ENCODE measurements at regions not wholly inside any gene's neighbourhood (a gene's known extent, or its start where the extent isn't known, plus 50 kb on each side); places are given as distances from the start of the nearest gene placed in this dataset.

- DNase-seq (ENCODE audit: low spot score) = no peak
These were observed 99.6 kb upstream of the SLC44A1 start for GRCh38 chr9:105144841-105145240.

DNA sequence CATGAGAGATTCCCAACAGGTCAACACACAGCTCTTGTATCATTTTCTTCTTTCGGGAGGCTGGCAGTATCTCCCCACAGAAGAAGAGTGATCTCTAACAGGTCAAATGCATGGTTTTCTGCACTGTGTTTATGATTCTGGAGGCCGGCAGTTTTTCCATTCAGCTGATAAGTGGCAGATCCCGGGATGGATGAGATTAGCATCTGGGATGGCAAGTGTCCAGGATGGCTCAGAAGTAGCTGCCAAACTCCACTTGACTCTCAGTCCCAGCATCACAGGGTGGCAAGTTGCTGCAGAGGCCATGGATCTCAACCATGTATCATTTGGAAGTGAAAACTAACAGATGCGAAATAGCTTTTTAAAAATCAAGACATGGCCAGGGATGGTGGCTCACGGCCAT, 97.8 kb upstream of the SLC44A1 start:
- no peak for DNase-seq (ENCODE audit: low spot score)

GRCh38 chr9:105147110-105147871, 97.2 kb upstream of the SLC44A1 start:
- no peak for DNase-seq (ENCODE audit: low spot score)

DNA sequence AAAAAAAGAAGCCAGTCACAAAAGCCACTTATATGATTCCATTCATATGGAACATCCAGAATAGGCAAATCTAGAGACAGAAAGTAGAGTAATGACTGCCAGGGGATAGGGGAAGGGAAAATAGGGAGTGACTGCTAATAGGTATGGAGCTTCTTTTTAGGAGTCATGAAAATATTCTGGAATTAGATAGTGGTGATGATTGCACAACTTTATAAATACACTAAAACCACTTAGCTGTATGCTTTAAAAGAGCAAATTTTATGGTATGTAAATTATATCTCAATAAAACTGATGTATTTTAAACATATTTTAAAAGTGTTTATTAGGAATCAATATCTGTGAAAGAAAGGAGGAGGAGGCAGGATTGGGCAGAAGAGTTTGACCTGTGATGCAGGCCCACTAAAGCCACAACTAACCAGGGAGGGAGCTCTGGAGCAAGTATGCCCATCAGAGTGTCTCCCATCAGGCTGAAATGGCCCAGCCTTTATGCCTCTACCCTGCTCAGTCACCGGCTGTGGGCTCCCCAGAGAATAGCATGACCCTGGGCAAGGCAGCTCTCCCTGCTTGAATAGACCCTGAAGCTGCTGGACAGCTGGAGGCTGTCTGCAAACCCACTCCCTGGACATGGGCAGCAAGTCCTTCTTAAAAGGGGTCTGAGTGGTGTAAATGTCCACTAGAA, 96.0 kb upstream of the SLC44A1 start:
- DNase-seq (ENCODE audit: low spot score) = no peak

- DNase-seq (ENCODE audit: low spot score) = no peak
These were observed 93.3 kb upstream of the SLC44A1 start for GRCh38 chr9:105150991-105151685.

- DNase-seq (ENCODE audit: low spot score) = no peak
These were observed 92.8 kb upstream of the SLC44A1 start for GRCh38 chr9:105151686-105151995.

DNA sequence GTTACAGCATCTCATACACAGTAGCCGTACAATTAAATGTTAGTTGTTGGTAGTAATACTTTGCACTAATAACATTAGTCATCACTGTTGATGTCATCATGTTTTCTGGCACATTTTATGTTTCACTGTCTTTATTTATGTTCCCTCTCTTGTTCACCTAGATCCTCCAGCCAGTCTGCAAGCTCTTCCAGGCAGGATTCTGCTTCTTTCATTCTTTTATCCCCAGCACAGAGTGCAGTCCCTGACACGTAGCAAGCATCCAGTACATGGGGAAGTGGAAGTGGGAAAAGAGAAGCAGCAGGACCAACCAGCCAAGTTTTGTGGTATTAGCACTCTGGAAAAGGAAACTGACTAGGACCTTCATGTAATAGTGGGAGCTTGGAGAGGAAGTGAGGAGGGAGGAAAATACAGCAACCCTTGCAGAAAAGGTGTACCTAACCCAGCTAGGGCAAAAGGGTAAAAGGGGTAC, 89.7 kb upstream of the SLC44A1 start:
- DNase-seq (ENCODE audit: low spot score) = no peak

GRCh38 chr9:105157171-105157583, 87.3 kb upstream of the SLC44A1 start:
- DNase-seq (ENCODE audit: low spot score) = no peak

- DNase-seq (ENCODE audit: low spot score) = no peak
These were observed 86.4 kb upstream of the SLC44A1 start for GRCh38 chr9:105158020-105158419.

- DNase-seq (ENCODE audit: low spot score) = no peak
These were observed 85.6 kb upstream of the SLC44A1 start for GRCh38 chr9:105158898-105159297.

- DNase-seq (ENCODE audit: low spot score) = no peak
These were observed 75.6 kb upstream of the SLC44A1 start for GRCh38 chr9:105168870-105169319.

DNA sequence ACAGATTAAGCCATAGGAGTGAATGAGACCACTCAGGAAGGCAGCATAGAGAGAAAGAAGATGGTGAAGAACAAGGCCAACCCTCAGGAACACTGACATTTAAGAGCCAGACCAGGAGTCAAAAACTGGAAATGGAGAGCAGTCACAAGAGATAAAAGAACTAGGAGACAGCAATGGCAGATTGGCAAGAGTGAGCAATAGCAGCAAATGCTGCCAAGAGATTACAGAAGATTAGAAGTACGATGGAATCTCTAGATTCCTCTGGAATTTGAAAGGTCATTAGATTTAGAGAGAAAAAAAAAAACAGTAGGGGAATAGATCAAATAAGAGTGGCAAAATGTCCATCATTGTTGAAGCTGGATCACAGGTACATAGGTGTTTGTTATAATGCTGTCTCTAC, 73.4 kb upstream of the SLC44A1 start:
- DNase-seq (ENCODE audit: low spot score) = no peak

- DNase-seq (ENCODE audit: low spot score) = no peak
These were observed 72.9 kb upstream of the SLC44A1 start for GRCh38 chr9:105171589-105171988.

DNA sequence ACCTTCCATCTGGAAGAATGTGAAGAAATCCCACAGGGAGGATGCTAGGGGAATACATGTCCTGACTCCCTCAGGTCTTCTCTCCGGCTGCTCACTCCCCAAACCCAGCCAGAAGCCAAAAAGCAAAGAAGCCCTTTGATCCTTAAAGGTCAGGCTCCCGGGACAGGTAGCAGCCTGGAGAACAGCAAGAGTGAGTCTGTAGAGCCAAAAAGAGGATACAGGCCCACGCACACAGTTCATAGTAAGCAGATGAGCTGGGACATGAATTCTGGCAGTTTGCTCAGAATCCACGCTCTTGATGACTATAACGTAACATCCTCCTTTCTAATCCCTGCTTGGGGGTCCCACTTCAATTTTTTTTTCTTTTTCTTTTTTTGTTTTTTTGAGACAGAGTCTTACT, 72.0 kb upstream of the SLC44A1 start:
- DNase-seq (ENCODE audit: low spot score) = no peak

DNA sequence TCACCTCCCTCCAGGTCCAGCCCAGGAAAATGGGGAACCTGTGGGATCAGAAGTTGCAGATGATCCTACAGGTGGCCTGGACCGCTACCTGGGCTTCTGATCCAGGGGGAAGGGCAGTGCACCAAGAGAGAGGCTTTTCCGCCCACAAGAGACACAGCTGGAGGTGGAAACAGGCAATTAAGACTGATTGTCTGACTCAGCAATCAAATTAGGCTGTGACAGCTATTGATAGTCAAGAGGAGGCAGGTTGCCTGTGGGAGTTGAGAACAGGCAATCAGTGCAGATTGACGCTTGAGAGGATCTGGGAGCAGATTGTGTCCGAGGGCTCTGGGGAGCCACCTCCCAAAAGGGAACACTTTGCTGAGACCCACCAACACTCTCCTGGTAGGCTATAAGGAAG, 71.1 kb upstream of the SLC44A1 start:
- no peak for DNase-seq (ENCODE audit: low spot score)

- DNase-seq (ENCODE audit: low spot score) = no peak
These were observed 70.6 kb upstream of the SLC44A1 start for GRCh38 chr9:105173826-105174225.

GRCh38 chr9:105176194-105176593, 68.3 kb upstream of the SLC44A1 start:
- DNase-seq (ENCODE audit: low spot score) = no peak

DNA sequence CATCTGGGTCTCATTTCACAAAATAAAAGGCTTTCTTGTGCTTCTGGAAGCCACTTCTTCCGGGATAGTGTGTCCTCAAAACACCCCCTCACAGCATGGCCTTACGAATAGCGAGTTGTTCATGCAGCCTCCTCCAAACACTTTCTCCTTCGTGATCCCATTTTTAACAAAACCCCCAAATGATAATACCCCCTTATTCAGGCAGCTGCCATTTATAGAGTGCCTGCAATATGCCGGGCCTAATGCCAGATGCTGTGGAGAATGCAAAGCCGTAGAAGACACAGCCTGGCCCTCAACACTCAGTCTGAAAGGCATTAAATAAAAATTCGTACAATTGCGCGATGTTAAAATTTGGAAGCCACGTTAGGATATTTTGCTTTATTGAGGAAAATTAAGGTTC, 66.4 kb upstream of the SLC44A1 start:
- no peak for DNase-seq (ENCODE audit: low spot score)

DNA sequence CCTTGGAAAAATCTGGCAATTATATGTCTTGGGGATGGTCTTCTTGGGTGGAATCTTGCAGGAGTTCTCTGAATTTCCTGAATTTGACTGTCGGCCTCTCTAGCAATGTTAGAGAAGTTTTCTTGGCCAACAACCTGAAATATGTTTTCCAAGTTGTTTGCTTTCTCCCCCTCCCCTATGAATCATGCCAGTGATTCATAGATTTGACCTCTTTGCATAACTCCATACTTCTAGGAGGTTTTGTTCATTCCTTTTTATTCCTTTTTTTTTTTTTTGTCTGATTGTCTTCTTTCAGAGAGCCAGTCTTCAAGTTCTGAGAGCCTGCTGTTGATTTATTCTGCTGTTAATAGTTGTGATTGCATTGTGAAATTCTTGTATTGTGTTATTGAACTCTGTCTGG, 56.7 kb upstream of the SLC44A1 start:
- DNase-seq (ENCODE audit: low spot score) = no peak

- DNase-seq (ENCODE audit: low spot score) = no peak
These were observed 55.7 kb upstream of the SLC44A1 start for GRCh38 chr9:105188746-105189145.

- DNase-seq (ENCODE audit: low spot score) = no peak
These were observed 52.8 kb upstream of the SLC44A1 start for GRCh38 chr9:105191508-105192121.

DNA sequence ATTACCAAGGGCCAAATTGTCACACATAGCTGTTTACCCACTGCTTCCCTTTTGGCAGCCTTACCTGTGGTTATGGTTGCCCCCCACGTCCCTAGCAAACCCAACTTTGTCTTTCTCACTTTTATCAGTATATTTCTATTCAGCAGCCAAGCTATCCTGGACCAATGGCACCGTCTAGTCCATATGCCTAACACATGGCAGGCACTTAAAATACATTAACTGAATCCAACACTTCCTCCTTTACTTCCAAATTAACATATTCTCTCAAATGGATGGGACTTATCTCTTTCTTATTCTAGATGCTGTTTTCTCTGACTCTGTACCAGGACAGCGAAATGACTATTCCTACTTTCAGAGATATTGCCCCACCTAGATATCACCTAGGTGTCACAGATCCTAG, 50.9 kb upstream of the SLC44A1 start:
- no peak for DNase-seq (ENCODE audit: low spot score)

All from mesenteric fat pad (tissue), 1 donor.